Endothelial cell of umbilical vein (primary cell): ENCODE measurements at regions not wholly inside any gene's neighbourhood (a gene's known extent, or its start where the extent isn't known, plus 50 kb on each side); places are given as distances from the start of the nearest gene placed in this dataset.

Experiments used
- CTCF ChIP-seq, 2 donors: IDR thresholded peaks; 1 replicate in 1 of 2; 2 replicates in 1 of 2; pipeline ENCODE4 v1.5.1; 2011; ENCODE audit warnings: low read length in 2 of 2, mild to moderate bottlenecking in 2 of 2, moderate library complexity in 2 of 2, control low read depth in 1 of 2, inconsistent platforms in 1 of 2, low read depth in 1 of 2; ENCODE audit not compliant: insufficient read depth in 1 of 2; ENCODE audit errors: extremely low read depth in 1 of 2
- POLR2A ChIP-seq: IDR thresholded peaks from 2 replicates; pipeline ENCODE4 v1.6.1; 2012; ENCODE audit warnings: low read depth, mild to moderate bottlenecking, control low read depth, low read length
- POLR2AphosphoS5 ChIP-seq: IDR thresholded peaks from 2 replicates; pipeline ENCODE4 v1.6.1; 2012; ENCODE audit warnings: low read depth, mild to moderate bottlenecking, control low read depth, low read length, moderate library complexity; ENCODE audit not compliant: insufficient read depth

- TF ChIP-seq CTCF (IDR thresholded peaks at IDR 0.05; ENCODE audit: extremely low read depth in 1 of 2, insufficient read depth in 1 of 2, low read depth in 1 of 2, low read length in 2 of 2) (no peak), POLR2AphosphoS5 (no peak), POLR2A (no peak)
Measured at GRCh38 chr2:106969777-106970176, 83.8 kb upstream of the ST6GAL2 start.
